Vagina (tissue), 2 donors: ENCODE measurements at regions not wholly inside any gene's neighbourhood (a gene's known extent, or its start where the extent isn't known, plus 50 kb on each side); places are given as distances from the start of the nearest gene placed in this dataset.
A peak's percentile ranks its signal among the peaks of the same experiment; 100 is the strongest.

Experiments
- DNase-seq, 2 donors: peaks; one replicate each; pipeline ENCODE4 v3.0.0-alpha.2; 2017; ENCODE audit errors: extremely low spot score in 2 of 2
- H3K27ac ChIP-seq: fragments of 200-600 bp; sonication (generic); one replicate; pipeline ENCODE4 v1.5.1; 2019
- H3K27me3 ChIP-seq: fragments of 200-600 bp; sonication (generic); one replicate; pipeline ENCODE4 v1.5.1; 2019
- H3K36me3 ChIP-seq, 2 donors: fragments of 200-600 bp; sonication (generic); one replicate each; pipeline ENCODE4 v1.5.1; 2017 to 2019
- H3K4me1 ChIP-seq: fragments of 200-600 bp; sonication (generic); one replicate; pipeline ENCODE4 v1.5.1; 2019
- H3K4me3 ChIP-seq, 2 donors: fragments of 200-600 bp; sonication (generic); 1 replicate in 1 of 2; 2 replicates in 1 of 2; pipeline ENCODE4 v1.5.1; 2016 to 2019
- H3K9me3 ChIP-seq: fragments of 200-600 bp; sonication (generic); one replicate; pipeline ENCODE4 v1.5.1; 2019
- POLR2A ChIP-seq, 2 donors: fragments of 450-650 bp; IDR thresholded peaks; one replicate each; pipeline ENCODE4 v1.6.1; 2017; ENCODE audit warnings: antibody characterized with exemption in 2 of 2, mild to moderate bottlenecking in 2 of 2, moderate library complexity in 2 of 2
- POLR2AphosphoS5 ChIP-seq, 2 donors: sonication (generic); formaldehyde crosslinking; IDR thresholded peaks; one replicate each; pipeline ENCODE4 v1.9.0; 2017; ENCODE audit warnings: antibody characterized with exemption in 2 of 2, mild to moderate bottlenecking in 2 of 2, low read depth in 1 of 2; ENCODE audit not compliant: insufficient read depth in 1 of 2
- intact Hi-C: fragments of 100-400 bp; cut with DNase I; formaldehyde crosslinking; loops from one replicate; pipeline ENCODE4 v1.15.1; 2023
- TF ChIP-seq, protein P1 (sequence below), 3 experiments: fragments of 450-650 bp in 2 of 3; fragments of 200-600 bp in 1 of 3; sonication (generic) in 1 of 3; IDR thresholded peaks; one replicate each; pipeline ENCODE4 v1.5.1; 2017 to 2019; ENCODE audit warnings: antibody characterized with exemption in 3 of 3, mild to moderate bottlenecking in 2 of 3, moderate library complexity in 2 of 3

GRCh38 chr14:25837551-25837965, 760.3 kb downstream of the NOVA1 start:
- no peaks in the 10 kb centered on the region for H3K9me3 ChIP-seq

GRCh38 chr14:25836636-25837035, 761.2 kb downstream of the NOVA1 start:
- Histone ChIP-seq H3K27ac (no peak overlapping the region), H3K4me3 (no peak overlapping the region), H3K36me3 (no peaks in the 10 kb centered on the region), H3K4me1 (no peaks in the 10 kb centered on the region), H3K27me3 (no peaks in the 10 kb centered on the region), H3K9me3 (no peaks in the 10 kb centered on the region)
- TF ChIP-seq, protein P1, sequence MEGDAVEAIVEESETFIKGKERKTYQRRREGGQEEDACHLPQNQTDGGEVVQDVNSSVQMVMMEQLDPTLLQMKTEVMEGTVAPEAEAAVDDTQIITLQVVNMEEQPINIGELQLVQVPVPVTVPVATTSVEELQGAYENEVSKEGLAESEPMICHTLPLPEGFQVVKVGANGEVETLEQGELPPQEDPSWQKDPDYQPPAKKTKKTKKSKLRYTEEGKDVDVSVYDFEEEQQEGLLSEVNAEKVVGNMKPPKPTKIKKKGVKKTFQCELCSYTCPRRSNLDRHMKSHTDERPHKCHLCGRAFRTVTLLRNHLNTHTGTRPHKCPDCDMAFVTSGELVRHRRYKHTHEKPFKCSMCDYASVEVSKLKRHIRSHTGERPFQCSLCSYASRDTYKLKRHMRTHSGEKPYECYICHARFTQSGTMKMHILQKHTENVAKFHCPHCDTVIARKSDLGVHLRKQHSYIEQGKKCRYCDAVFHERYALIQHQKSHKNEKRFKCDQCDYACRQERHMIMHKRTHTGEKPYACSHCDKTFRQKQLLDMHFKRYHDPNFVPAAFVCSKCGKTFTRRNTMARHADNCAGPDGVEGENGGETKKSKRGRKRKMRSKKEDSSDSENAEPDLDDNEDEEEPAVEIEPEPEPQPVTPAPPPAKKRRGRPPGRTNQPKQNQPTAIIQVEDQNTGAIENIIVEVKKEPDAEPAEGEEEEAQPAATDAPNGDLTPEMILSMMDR (IDR thresholded peaks at IDR 0.05), result no peak
- TF ChIP-seq POLR2A (IDR thresholded peaks at IDR 0.05) (no peak), POLR2AphosphoS5 (IDR thresholded peaks at IDR 0.05; ENCODE audit: insufficient read depth in 1 of 2, low read depth in 1 of 2) (no peak)
- no peak for DNase-seq
- intact Hi-C loops, result no loop called here

More at GRCh38 chr14:25837551-25837965, 760.3 kb downstream of the NOVA1 start:
- Histone ChIP-seq H3K27ac (no peak overlapping the region), H3K4me1 (no peaks in the 10 kb centered on the region), H3K4me3 (no peak overlapping the region), H3K27me3 (no peaks in the 10 kb centered on the region), H3K36me3 (no peaks in the 10 kb centered on the region)
- TF ChIP-seq POLR2AphosphoS5 (IDR thresholded peaks at IDR 0.05; ENCODE audit: insufficient read depth in 1 of 2, low read depth in 1 of 2) (no peak), POLR2A (IDR thresholded peaks at IDR 0.05) (no peak)
- TF ChIP-seq, protein P1 (IDR thresholded peaks at IDR 0.05), result no peak
- DNase-seq, result no peak
- intact Hi-C loops, result no loop called here

DNA sequence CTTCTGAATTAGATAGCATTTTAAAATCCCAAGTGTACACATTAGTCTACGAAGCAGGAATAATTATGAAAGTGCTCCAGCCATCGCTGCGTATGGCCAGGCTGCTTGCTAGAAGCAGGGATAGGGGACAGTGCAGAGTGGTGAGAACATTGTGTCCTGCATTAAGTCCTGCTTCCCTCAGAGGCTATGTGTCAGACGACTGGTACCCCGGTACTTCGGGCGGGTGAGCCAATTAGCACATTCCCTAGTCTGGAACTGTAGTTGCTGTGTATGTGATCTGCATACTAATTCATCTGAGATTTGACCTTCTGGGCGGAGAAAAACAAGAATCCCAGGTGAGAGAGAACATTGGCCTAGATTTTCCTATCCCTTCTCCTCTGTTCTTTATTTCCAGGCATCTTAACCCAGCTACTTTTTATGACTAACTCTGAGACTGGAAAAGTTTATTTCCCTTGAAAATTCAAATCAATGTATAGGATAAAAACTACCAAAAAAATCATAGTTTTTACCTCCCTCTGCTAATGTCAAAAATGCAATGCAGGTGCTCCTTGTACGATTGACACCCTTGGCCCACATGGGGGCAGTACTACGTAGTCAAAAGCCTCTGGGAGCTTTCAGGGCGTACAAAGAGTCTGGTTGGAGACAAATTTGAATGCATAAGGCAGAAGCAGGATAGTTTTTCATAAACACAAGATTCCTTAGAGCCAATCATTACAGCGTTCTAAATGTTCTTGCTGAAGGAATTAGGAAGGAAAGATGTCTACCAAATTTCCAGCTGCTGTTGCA, 764.3 kb downstream of the NOVA1 start:
- TF ChIP-seq POLR2A (IDR thresholded peaks at IDR 0.05), result no peak
- TF ChIP-seq, protein P1 (IDR thresholded peaks at IDR 0.05), result peak in 1 of 3 experiments; percentile 20
- no peak overlapping the region for H3K4me3 ChIP-seq
- no peaks in the 10 kb centered on the region for H3K27me3 ChIP-seq
- intact Hi-C loops, result no loop called here
- H3K36me3 ChIP-seq, result no peaks in the 10 kb centered on the region
- H3K9me3 ChIP-seq, result no peaks in the 10 kb centered on the region
- H3K4me1 ChIP-seq, result no peaks in the 10 kb centered on the region
- no peak for DNase-seq
- no peak overlapping the region for H3K27ac ChIP-seq

DNA sequence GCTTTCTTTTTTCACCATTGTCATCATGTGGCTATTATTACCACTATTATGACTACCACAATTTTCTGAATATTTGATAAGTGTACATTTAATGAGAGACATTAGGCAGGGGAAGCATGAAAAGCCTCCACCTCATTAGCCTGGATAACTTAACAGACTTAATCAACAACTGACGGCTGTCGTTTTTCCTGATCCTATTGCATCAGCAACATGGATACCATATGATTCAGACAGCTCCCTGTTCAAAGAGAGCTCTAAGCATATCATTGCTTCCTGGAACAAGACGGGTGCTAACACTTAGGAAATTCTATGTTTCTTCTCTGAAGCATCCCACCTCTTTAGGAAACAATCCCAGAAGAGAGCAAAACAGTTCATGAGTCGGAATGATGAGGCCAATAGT, 765.2 kb downstream of the NOVA1 start:
- TF ChIP-seq, protein P1 (IDR thresholded peaks at IDR 0.05), result no peak
- TF ChIP-seq POLR2A (IDR thresholded peaks at IDR 0.05) (no peak), POLR2AphosphoS5 (IDR thresholded peaks at IDR 0.05; ENCODE audit: insufficient read depth in 1 of 2, low read depth in 1 of 2) (no peak)
- Histone ChIP-seq H3K4me3 (no peak overlapping the region), H3K4me1 (no peaks in the 10 kb centered on the region), H3K27ac (no peak overlapping the region), H3K9me3 (no peaks in the 10 kb centered on the region), H3K36me3 (no peaks in the 10 kb centered on the region), H3K27me3 (no peaks in the 10 kb centered on the region)
- DNase-seq, result no peak
- intact Hi-C loops, result no loop called here

- TF ChIP-seq, protein P1 (IDR thresholded peaks at IDR 0.05), result no peak
- TF ChIP-seq POLR2AphosphoS5 (IDR thresholded peaks at IDR 0.05; ENCODE audit: insufficient read depth in 1 of 2, low read depth in 1 of 2), result no peak
- no peaks in the 10 kb centered on the region for H3K9me3 ChIP-seq
- no peak overlapping the region for H3K4me3 ChIP-seq
- DNase-seq, result no peak
- no peaks in the 10 kb centered on the region for H3K36me3 ChIP-seq
- no peak overlapping the region for H3K27ac ChIP-seq
- no peaks in the 10 kb centered on the region for H3K4me1 ChIP-seq
- H3K27me3 ChIP-seq, result no peaks in the 10 kb centered on the region
- intact Hi-C loops, result no loop called here
Observed at GRCh38 chr14:25828562-25828961, 769.3 kb downstream of the NOVA1 start.
